Prostate gland (tissue), 2 donors: ENCODE measurements at regions not wholly inside any gene's neighbourhood (a gene's known extent, or its start where the extent isn't known, plus 50 kb on each side); places are given as distances from the start of the nearest gene placed in this dataset.

ENCODE experiments used
- DNase-seq: peaks from one replicate; pipeline ENCODE4 v3.0.0-alpha.2; 2019; ENCODE audit warnings: low spot score
- H3K27ac ChIP-seq, 2 donors: fragments of 200-600 bp; sonication (generic); 2 replicates each; pipeline ENCODE4 v1.5.1; 2017 to 2019
- H3K27me3 ChIP-seq: fragments of 200-600 bp; sonication (generic); replicated peaks from 2 replicates; pipeline ENCODE4 v1.5.1; 2019; ENCODE audit not compliant: insufficient read depth
- H3K36me3 ChIP-seq, 2 donors: fragments of 200-600 bp; sonication (generic); 1 replicate in 1 of 2; 2 replicates in 1 of 2; pipeline versions ENCODE4 v1.5.1 to v1.8.1; 2017 to 2019
- H3K4me1 ChIP-seq: fragments of 200-600 bp; sonication (generic); replicated peaks from 2 replicates; pipeline ENCODE4 v1.5.1; 2019
- H3K4me3 ChIP-seq, 2 donors: fragments of 200-600 bp; sonication (generic); 2 replicates each; pipeline ENCODE4 v1.5.1; 2017 to 2019
- H3K9me3 ChIP-seq: fragments of 200-600 bp; sonication (generic); 2 replicates; pipeline ENCODE4 v1.5.1; 2017
- CTCF ChIP-seq, 4 experiments: fragments of 200-600 bp in 2 of 4; fragments of 450-650 bp in 2 of 4; sonication (generic) in 2 of 4; IDR thresholded peaks; 1 replicate in 3 of 4; 2 replicates in 1 of 4; pipeline ENCODE4 v1.5.1; 2016 to 2019; ENCODE audit warnings: antibody characterized with exemption in 4 of 4, mild to moderate bottlenecking in 2 of 4, moderate library complexity in 2 of 4
- POLR2A ChIP-seq: fragments of 450-650 bp; IDR thresholded peaks from one replicate; pipeline ENCODE4 v1.6.1; 2016; ENCODE audit warnings: antibody characterized with exemption, mild to moderate bottlenecking
- POLR2AphosphoS5 ChIP-seq: sonication (generic); formaldehyde crosslinking; IDR thresholded peaks from one replicate; pipeline ENCODE4 v1.6.1; 2017; ENCODE audit warnings: antibody characterized with exemption
- WGBS: methylation state at CpG from one replicate; pipeline ENCODE4 v1.1.5; 2018; 5-methylcytosine and 5-hydroxymethylcytosine counted together
- intact Hi-C: fragments of 100-400 bp; cut with DNase I; formaldehyde crosslinking; loops from one replicate; pipeline ENCODE4 v1.14.2; 2022

GRCh38 chr1:58033311-58033710 lies 513.2 kb downstream of the OMA1 start:
- no peak for DNase-seq
- 34% methylated on average over 2 of the region's 2 CpGs for WGBS
- TF ChIP-seq CTCF (IDR thresholded peaks at IDR 0.05) = no peak
- Histone ChIP-seq H3K4me1 (no peaks in the 10 kb centered on the region), H3K9me3 (no peaks in the 10 kb centered on the region), H3K36me3 (no peaks in the 10 kb centered on the region), H3K4me3 (no peak overlapping the region), H3K27me3 (no peaks in the 10 kb centered on the region), H3K27ac (no peak overlapping the region)
- intact Hi-C loops = no loop called here

GRCh38 chr1:58032611-58033073 lies 513.9 kb downstream of the OMA1 start:
- Histone ChIP-seq H3K36me3 (no peaks in the 10 kb centered on the region), H3K4me1 (no peaks in the 10 kb centered on the region), H3K27me3 (no peaks in the 10 kb centered on the region), H3K4me3 (no peak overlapping the region), H3K27ac (no peak overlapping the region), H3K9me3 (no peaks in the 10 kb centered on the region)
- WGBS = 96% methylated on average over 1 of the region's 1 CpG
- no peak for DNase-seq
- TF ChIP-seq POLR2AphosphoS5 (no peak), CTCF (IDR thresholded peaks at IDR 0.05) (no peak), POLR2A (no peak)
- intact Hi-C loops = no loop called here

- no peaks in the 10 kb centered on the region for H3K4me1 ChIP-seq
- TF ChIP-seq POLR2AphosphoS5 = no peak
- no peak for TF ChIP-seq POLR2A
- no peak for TF ChIP-seq CTCF (IDR thresholded peaks at IDR 0.05)
- intact Hi-C loops = no loop called here
- H3K27me3 ChIP-seq = no peaks in the 10 kb centered on the region
- H3K9me3 ChIP-seq = no peaks in the 10 kb centered on the region
- no peak overlapping the region for H3K4me3 ChIP-seq
- H3K36me3 ChIP-seq = no peaks in the 10 kb centered on the region
- no peak overlapping the region for H3K27ac ChIP-seq
- WGBS = 52% methylated on average over 5 of the region's 5 CpGs
- no peak for DNase-seq
Observed at GRCh38 chr1:58031416-58031815, 515.1 kb downstream of the OMA1 start.

- DNase-seq = no peak
- no peak overlapping the region for H3K4me3 ChIP-seq
- no peaks in the 10 kb centered on the region for H3K36me3 ChIP-seq
- H3K27me3 ChIP-seq = no peaks in the 10 kb centered on the region
- no peaks in the 10 kb centered on the region for H3K9me3 ChIP-seq
- 60% methylated on average over 3 of the region's 3 CpGs for WGBS
- no peaks in the 10 kb centered on the region for H3K4me1 ChIP-seq
- TF ChIP-seq POLR2A (no peak), POLR2AphosphoS5 (no peak), CTCF (IDR thresholded peaks at IDR 0.05) (no peak)
- no peak overlapping the region for H3K27ac ChIP-seq
- intact Hi-C loops = no loop called here
Observed at GRCh38 chr1:58030456-58030855, 516.1 kb downstream of the OMA1 start.

- TF ChIP-seq CTCF (IDR thresholded peaks at IDR 0.05) = no peak
- no peak for TF ChIP-seq POLR2A
- TF ChIP-seq POLR2AphosphoS5 = no peak
- DNase-seq = no peak
- Histone ChIP-seq H3K27me3 (no peaks in the 10 kb centered on the region), H3K9me3 (no peaks in the 10 kb centered on the region), H3K4me3 (no peak overlapping the region), H3K27ac (no peak overlapping the region), H3K4me1 (no peaks in the 10 kb centered on the region), H3K36me3 (no peaks in the 10 kb centered on the region)
- WGBS = 67% methylated on average over 3 of the region's 3 CpGs
- intact Hi-C loops = no loop called here
Observed at GRCh38 chr1:58017641-58018040, 528.9 kb downstream of the OMA1 start.
